GM12874 (cell line): ENCODE measurements at regions not wholly inside any gene's neighbourhood (a gene's known extent, or its start where the extent isn't known, plus 50 kb on each side); places are given as distances from the start of the nearest gene placed in this dataset.

Experiments used
- CTCF ChIP-seq: IDR thresholded peaks from 2 replicates; pipeline ENCODE4 v1.5.1; 2011; ENCODE audit warnings: low read depth, mild to moderate bottlenecking, control low read depth, low read length, moderate library complexity; ENCODE audit not compliant: insufficient read depth

- TF ChIP-seq CTCF = no peak
Measured at GRCh38 chr10:36187380-36188079, 545.4 kb upstream of the FZD8 start.

GRCh38 chr10:36185097-36185496 is 543.0 kb upstream of the FZD8 start:
- TF ChIP-seq CTCF = no peak

GRCh38 chr10:36183726-36184125 is 541.6 kb upstream of the FZD8 start:
- TF ChIP-seq CTCF = no peak

DNA sequence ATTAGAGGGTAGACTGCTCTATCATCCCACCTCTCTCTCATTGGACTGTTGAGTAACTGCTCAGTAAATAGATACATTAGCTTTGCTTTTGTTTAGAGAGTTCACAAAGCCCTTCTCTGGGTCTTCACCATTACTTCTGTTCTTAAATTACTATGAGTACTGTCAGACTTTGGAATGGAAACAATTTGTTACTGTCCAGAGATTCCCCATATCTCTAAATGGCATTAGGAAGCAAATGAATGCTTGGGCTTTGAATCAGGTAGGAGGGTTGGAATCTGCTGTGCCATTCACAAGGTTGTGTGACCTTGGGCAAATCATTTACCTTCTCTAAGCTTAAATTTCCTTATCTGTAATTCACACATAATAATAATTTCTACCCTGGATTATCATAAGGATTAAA is 541.0 kb upstream of the FZD8 start:
- no peak for TF ChIP-seq CTCF

DNA sequence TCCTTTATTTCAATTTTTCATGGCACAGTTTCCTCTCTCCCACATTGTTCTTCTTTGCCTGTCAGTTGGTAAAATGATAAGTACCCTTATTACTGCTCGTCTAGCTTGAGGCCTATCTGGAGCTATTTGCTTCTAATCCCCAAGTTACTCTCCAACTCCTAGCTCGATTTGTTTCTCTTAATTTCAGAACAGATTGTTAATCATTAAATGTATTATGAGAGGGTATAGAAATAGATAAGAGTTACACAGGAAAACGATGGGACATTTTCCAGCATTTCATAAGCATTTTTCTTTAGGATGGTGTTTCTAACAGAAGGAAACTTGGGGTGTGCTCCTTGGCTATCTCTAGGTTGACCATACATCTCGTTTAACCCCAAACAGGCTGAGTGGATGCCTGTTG is 540.5 kb upstream of the FZD8 start:
- TF ChIP-seq CTCF = no peak

DNA sequence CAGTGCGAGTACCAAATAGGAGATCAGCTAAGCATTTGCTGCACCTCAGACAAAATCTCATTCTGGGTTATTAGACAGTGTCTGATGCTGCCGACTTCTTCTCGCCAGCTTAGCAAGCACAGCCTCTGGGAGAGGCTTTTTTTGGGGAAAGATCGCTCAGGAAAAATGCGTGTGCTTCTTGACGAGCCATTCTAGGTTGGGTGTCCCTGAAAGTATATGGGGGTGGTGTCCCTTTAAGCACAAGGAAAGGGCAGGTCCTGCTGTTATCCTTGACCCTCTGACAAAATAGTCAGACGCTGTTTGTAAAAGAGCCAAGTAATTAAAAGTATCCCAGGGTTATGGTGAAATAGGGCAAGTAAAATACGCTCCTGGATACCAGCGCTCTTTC is 540.1 kb upstream of the FZD8 start:
- TF ChIP-seq CTCF = no peak

DNA sequence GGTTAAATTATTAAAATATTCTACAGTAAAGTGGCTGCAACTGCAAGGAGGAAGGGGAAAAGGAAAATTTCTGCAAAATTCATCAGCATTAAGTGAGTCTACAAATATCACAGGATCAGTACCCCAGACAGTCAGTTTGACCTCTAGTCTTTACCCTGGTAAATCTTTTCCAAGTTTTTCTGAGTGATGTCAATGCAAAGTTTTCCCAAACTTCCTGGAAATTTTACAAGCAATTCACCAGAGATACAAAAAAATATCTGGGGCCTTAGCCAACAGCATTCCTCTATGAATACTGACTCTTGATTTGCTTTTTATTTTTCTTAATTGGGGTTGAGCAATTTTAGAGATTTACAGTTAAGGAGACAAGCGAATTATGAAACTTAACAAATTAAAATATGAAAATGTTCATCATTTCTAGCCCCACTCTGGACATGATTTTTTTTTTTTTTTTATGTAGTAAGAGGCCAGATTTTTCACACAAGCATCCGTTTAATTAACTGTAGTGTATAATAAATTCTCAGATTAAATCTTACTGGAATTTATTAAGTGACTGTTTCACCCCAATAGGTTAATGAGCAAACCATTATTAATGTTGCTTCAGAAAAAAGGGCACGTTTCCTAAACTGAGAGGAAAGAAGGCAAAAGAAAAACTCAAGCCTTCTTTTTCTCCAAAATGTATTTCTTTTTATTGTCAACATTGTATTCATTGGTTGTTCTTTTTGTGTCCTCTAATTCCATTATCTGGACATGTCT is 539.5 kb upstream of the FZD8 start:
- TF ChIP-seq CTCF = no peak
